GM12878 (cell line): ENCODE measurements at regions not wholly inside any gene's neighbourhood (a gene's known extent, or its start where the extent isn't known, plus 50 kb on each side); places are given as distances from the start of the nearest gene placed in this dataset.

ENCODE experiments used
- ATAC-seq: fragments of 200-7000 bp; cut with Tn5 transposase; 3 replicates; pipeline ENCODE4 v1.9.1; 2020; ENCODE audit warnings: mild to moderate bottlenecking, moderate library complexity
- BruUV-seq: library from RNA; stranded (reverse); fragments of 400-500 nt; replicated peaks from 2 replicates; lab custom pipeline; 2021; lab: Mats Ljungman, UMichigan
- CTCF ChIA-PET: fragments of 300-600 bp; sonication (Branson Sonifier 250); formaldehyde crosslinking; extraction: SDS; loops from one replicate; lab custom pipeline; 2021; ENCODE audit warnings: inconsistent platforms; lab: Yijun Ruan, JAX
- POLR2A ChIA-PET: fragments of 350-600 bp; formaldehyde crosslinking; extraction: SDS; loops from one replicate; lab custom pipeline; 2021; ENCODE audit warnings: inconsistent platforms; lab: Charles Lee
- RAD21 ChIA-PET: fragments of 300-600 bp; sonication (Branson Sonifier 250); formaldehyde crosslinking; loops from one replicate; lab custom pipeline; 2023; ENCODE audit warnings: antibody characterized with exemption; ENCODE audit not compliant: unreplicated experiment; lab: Charles Lee
- SMC1A ChIA-PET: fragments of 300-600 bp; sonication (Branson Sonifier 250); formaldehyde crosslinking; loops from one replicate; lab custom pipeline; 2023; ENCODE audit not compliant: unreplicated experiment, uncharacterized antibody; lab: Charles Lee
- DNase-seq: peaks from one replicate; pipeline ENCODE4 v3.0.0-alpha.2; 2011; ENCODE audit warnings: low read depth, low spot score
- FAIRE-seq: peaks from 3 replicates; lab custom pipeline; 2011; peaks lifted over from hg19 to GRCh38; lab: Jason Lieb, UNC
- H2AFZ ChIP-seq: 2 replicates; pipeline ENCODE4 v1.6.0; 2011; ENCODE audit warnings: low read depth, low read length, control low read depth; ENCODE audit not compliant: control insufficient read depth
- H3K27ac ChIP-seq: 2 replicates; pipeline ENCODE4 v1.5.1; 2011; ENCODE audit warnings: control low read depth; ENCODE audit not compliant: control insufficient read depth, insufficient read depth
- H3K27me3 ChIP-seq, 2 experiments: replicated peaks in 1 of 2; 2 replicates each; pipeline versions ENCODE4 v1.6.0 to v1.6.1; 2011; ENCODE audit warnings: low read length in 1 of 2; ENCODE audit not compliant: control insufficient read depth in 2 of 2, insufficient read depth in 2 of 2
- H3K36me3 ChIP-seq, 2 experiments: 2 replicates each; pipeline ENCODE4 v1.5.1; 2011; ENCODE audit warnings: low read length in 1 of 2; ENCODE audit not compliant: control insufficient read depth in 2 of 2, insufficient read depth in 2 of 2
- H3K4me1 ChIP-seq: 2 replicates; pipeline ENCODE4 v1.6.1; 2011; ENCODE audit warnings: mild to moderate bottlenecking, low read length, moderate library complexity, mixed read lengths; ENCODE audit not compliant: control insufficient read depth, insufficient read depth
- H3K4me2 ChIP-seq: 2 replicates; pipeline ENCODE4 v1.6.0; 2011; ENCODE audit warnings: control low read depth; ENCODE audit not compliant: control insufficient read depth, insufficient read depth
- H3K4me3 ChIP-seq: fragments of 200-600 bp; sonication (generic); 2 replicates; pipeline ENCODE4 v1.5.1; 2016
- H3K79me2 ChIP-seq: 2 replicates; pipeline ENCODE4 v1.6.0; 2011; ENCODE audit warnings: low read length; ENCODE audit not compliant: control insufficient read depth, insufficient read depth
- H3K9ac ChIP-seq: 2 replicates; pipeline ENCODE4 v1.8.0; 2011; ENCODE audit warnings: low read length, control low read depth, mixed read lengths; ENCODE audit not compliant: control insufficient read depth, insufficient read depth
- H3K9me3 ChIP-seq: replicated peaks from 3 replicates; pipeline ENCODE4 v1.5.1; 2011; ENCODE audit warnings: mild to moderate bottlenecking, low read length; ENCODE audit not compliant: control insufficient read depth, insufficient read depth
- H4K20me1 ChIP-seq: 2 replicates; pipeline ENCODE4 v1.6.0; 2011; ENCODE audit not compliant: control insufficient read depth, insufficient read depth
- BCLAF1 ChIP-seq: fragments of 450-650 bp; IDR thresholded peaks from 2 replicates; pipeline ENCODE4 v1.6.1; 2017; ENCODE audit warnings: antibody characterized with exemption, mild to moderate bottlenecking, moderate library complexity
- CHD1 ChIP-seq: IDR thresholded peaks from 2 replicates; pipeline ENCODE4 v1.6.1; 2012; ENCODE audit warnings: low read depth, low read length, improper control_type of control experiment
- EED ChIP-seq: sonication (generic); IDR thresholded peaks from 2 replicates; pipeline ENCODE4 v1.6.1; 2016; ENCODE audit warnings: antibody characterized with exemption, low read depth
- FOXM1 ChIP-seq: IDR thresholded peaks from 2 replicates; pipeline ENCODE4 v1.6.1; 2012; ENCODE audit warnings: low read depth, mild to moderate bottlenecking, inconsistent platforms, low read length, moderate library complexity
- IKZF1 ChIP-seq: fragments of 450-650 bp; conservative IDR thresholded peaks from 2 replicates; pipeline ENCODE4 v1.6.1; 2017; ENCODE audit warnings: antibody characterized with exemption, mild to moderate bottlenecking
- MYC ChIP-seq: IDR thresholded peaks from 2 replicates; pipeline ENCODE4 v1.6.1; 2011; ENCODE audit warnings: mild to moderate bottlenecking, low read length, moderate library complexity, inconsistent platforms; ENCODE audit not compliant: insufficient read depth, insufficient replicate concordance, insufficient read length, severe bottlenecking
- SKIL ChIP-seq: fragments of 450-650 bp; IDR thresholded peaks from 2 replicates; pipeline ENCODE4 v1.6.1; 2017; ENCODE audit warnings: mild to moderate bottlenecking, low read depth, inconsistent platforms; ENCODE audit not compliant: poor library complexity, severe bottlenecking
- TCF7 ChIP-seq: IDR thresholded peaks from 2 replicates; pipeline ENCODE4 v1.6.1; 2014; ENCODE audit warnings: antibody characterized with exemption, borderline replicate concordance
- ZBTB40 ChIP-seq: fragments of 450-650 bp; IDR thresholded peaks from 2 replicates; pipeline ENCODE4 v1.6.1; 2016; ENCODE audit warnings: mild to moderate bottlenecking, moderate library complexity, borderline replicate concordance
- WGBS: methylation state at CpG from one replicate; pipeline ENCODE4 v1.1.6; 2016; ENCODE audit warnings: low lambda C conversion rate; ENCODE audit not compliant: insufficient replicate concordance, insufficient coverage; ENCODE audit errors: missing lambda C conversion rate; 5-methylcytosine and 5-hydroxymethylcytosine counted together
- in situ Hi-C: fragments of 300-500 bp; cut with MboI; formaldehyde crosslinking; loops from 9 replicates; pipeline ENCODE4 v1.14.3; 2018; ENCODE audit warnings: mixed read lengths
- intact Hi-C: fragments of 100-400 bp; cut with micrococcal nuclease; formaldehyde crosslinking; loops from one replicate; pipeline ENCODE4 v1.14.2; 2022; ENCODE audit not compliant: unreplicated experiment

DNA sequence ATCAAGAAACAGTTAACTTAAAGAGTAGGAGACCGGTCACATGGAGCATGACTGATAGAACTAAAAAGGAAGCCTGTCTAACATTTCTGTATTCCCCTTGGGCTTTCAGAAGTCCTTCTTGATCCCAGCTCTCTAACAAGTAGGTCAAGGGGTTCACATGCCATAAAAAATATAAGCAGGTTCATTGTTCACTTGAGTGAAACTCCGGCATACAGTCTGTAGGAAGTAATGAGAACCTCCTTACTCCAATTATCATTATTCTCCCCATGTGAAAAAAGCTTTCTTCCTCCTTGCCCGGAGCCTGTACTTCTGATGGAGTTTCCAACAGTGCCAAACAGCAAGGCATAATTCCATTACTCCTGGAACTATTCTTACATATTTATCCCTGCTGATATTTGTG, 242.8 kb upstream of the CNTN4 start (continued):
- no peak for TF ChIP-seq BCLAF1
- TF ChIP-seq, all 136 proteins: peak for 0

GRCh38 chr3:1870738-1871137, 227.9 kb upstream of the CNTN4 start:
- H3K79me2 ChIP-seq: no peaks in the 10 kb centered on the region
- CTCF ChIA-PET: no interaction called here
- ATAC-seq (no peak), DNase-seq (no peak), FAIRE-seq (no peak)
- RAD21 ChIA-PET: no interaction called here
- WGBS: 63% methylated on average over 7 of the region's 7 CpGs
- intact Hi-C loops (no loop called here), in situ Hi-C loops (no loop called here)
- no peak overlapping the region for H3K4me3 ChIP-seq
- H3K9ac ChIP-seq: no peak overlapping the region
- SMC1A ChIA-PET: interaction anchor here (1.1 kb wide), 1 partner anchor 18 kb away, joined by 3 read pairs; no protein-coding TSS in a partner anchor
- H3K27me3 ChIP-seq: no peaks in the 10 kb centered on the region
- no peaks in the 10 kb centered on the region for H3K36me3 ChIP-seq
- H3K4me1 ChIP-seq: no peaks in the 10 kb centered on the region
- POLR2A ChIA-PET: no interaction called here
- H3K4me2 ChIP-seq: no peak overlapping the region
- no peaks in the 10 kb centered on the region for H3K9me3 ChIP-seq
- H2AFZ ChIP-seq: no peak overlapping the region
- no peak overlapping the region for H3K27ac ChIP-seq
- BruUV-seq: no TSS peak
- H4K20me1 ChIP-seq: no peaks in the 10 kb centered on the region
- TF ChIP-seq EED (no peak), SKIL (no peak), MYC (no peak), IKZF1 (no peak), CHD1 (no peak), BCLAF1 (no peak), TCF7 (no peak), ZBTB40 (no peak), FOXM1 (no peak)
